HEK293T (cell line): ENCODE measurements at regions not wholly inside any gene's neighbourhood (a gene's known extent, or its start where the extent isn't known, plus 50 kb on each side); places are given as distances from the start of the nearest gene placed in this dataset.

Experiments used
- ARNT ChIP-seq: fragments of 450-650 bp; IDR thresholded peaks from 2 replicates; pipeline ENCODE4 v1.6.1; 2017; ENCODE audit warnings: mild to moderate bottlenecking
- FOXK2 ChIP-seq: fragments of 450-650 bp; IDR thresholded peaks from 2 replicates; pipeline ENCODE4 v1.6.1; 2016; ENCODE audit warnings: mild to moderate bottlenecking
- FOXM1 ChIP-seq: fragments of 450-650 bp; IDR thresholded peaks from 2 replicates; pipeline ENCODE4 v1.6.1; 2017; ENCODE audit warnings: mild to moderate bottlenecking, borderline replicate concordance
- HDGF ChIP-seq: fragments of 450-650 bp; IDR thresholded peaks from 2 replicates; pipeline ENCODE4 v1.6.1; 2017; ENCODE audit warnings: antibody characterized with exemption, borderline replicate concordance
- L3MBTL2 ChIP-seq: fragments of 450-650 bp; conservative IDR thresholded peaks from 2 replicates; pipeline ENCODE4 v1.6.1; 2016; ENCODE audit warnings: mild to moderate bottlenecking
- LEF1 ChIP-seq: fragments of 450-650 bp; IDR thresholded peaks from 2 replicates; pipeline ENCODE4 v1.6.1; 2017; ENCODE audit warnings: mild to moderate bottlenecking, borderline replicate concordance
- SP1 ChIP-seq: fragments of 450-650 bp; IDR thresholded peaks from 2 replicates; pipeline ENCODE4 v1.6.1; 2017
- SUZ12 ChIP-seq: fragments of 450-650 bp; IDR thresholded peaks from 2 replicates; pipeline ENCODE4 v1.6.1; 2016; ENCODE audit warnings: mild to moderate bottlenecking
- TARDBP ChIP-seq: fragments of 450-650 bp; IDR thresholded peaks from 2 replicates; pipeline ENCODE4 v1.6.1; 2016

GRCh38 chr5:38660194-38660668 is 103.8 kb upstream of the LIFR start:
- TF ChIP-seq ARNT (no peak), SP1 (no peak), FOXM1 (no peak), SUZ12 (no peak), FOXK2 (no peak), TARDBP (no peak), LEF1 (no peak), L3MBTL2 (no peak; the same call in 1 of the 2 replicates), HDGF (no peak)
